GM21786 (cell line): ENCODE measurements at regions not wholly inside any gene's neighbourhood (a gene's known extent, or its start where the extent isn't known, plus 50 kb on each side); places are given as distances from the start of the nearest gene placed in this dataset.
"Not testable (repeated sequence)": the region's sequence is repeated elsewhere in the genome, so short reads cannot be mapped to it uniquely, and the experiment has no call there.

Experiments used
- ATAC-seq: cut with Tn5 transposase; IDR thresholded peaks from one replicate; pipeline ENCODE4 v1.9.1; 2021; ENCODE audit not compliant: unreplicated experiment

DNA sequence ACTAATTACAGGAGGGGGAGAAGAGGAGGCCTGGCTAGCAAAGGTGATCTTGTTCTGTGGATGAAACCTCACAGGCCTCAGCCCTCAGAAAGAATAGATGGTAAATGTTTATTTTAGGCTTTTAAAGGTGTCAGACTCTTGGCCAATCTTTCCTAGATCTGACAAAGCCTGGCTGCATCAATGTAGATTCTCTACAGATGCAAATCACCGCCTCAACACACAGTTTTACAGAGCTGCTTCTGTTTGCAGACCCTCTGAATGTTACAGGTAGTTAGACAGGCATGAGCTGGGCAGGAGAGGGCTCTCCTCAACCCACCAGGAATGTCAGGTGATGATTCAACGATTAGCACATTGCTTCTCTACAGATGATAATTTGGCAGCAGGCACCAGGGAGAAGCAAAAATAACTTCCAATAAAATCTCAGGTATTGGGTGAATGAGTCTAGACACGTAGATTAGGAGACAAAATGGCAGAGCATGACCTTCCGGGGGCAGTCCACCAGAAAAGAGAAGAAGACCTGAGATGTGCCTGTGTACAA lies 105.4 kb upstream of the VANGL1 start:
- ATAC-seq, result no peak

GRCh38 chr1:115534106-115534505 lies 107.7 kb upstream of the VANGL1 start:
- no peak for ATAC-seq

DNA sequence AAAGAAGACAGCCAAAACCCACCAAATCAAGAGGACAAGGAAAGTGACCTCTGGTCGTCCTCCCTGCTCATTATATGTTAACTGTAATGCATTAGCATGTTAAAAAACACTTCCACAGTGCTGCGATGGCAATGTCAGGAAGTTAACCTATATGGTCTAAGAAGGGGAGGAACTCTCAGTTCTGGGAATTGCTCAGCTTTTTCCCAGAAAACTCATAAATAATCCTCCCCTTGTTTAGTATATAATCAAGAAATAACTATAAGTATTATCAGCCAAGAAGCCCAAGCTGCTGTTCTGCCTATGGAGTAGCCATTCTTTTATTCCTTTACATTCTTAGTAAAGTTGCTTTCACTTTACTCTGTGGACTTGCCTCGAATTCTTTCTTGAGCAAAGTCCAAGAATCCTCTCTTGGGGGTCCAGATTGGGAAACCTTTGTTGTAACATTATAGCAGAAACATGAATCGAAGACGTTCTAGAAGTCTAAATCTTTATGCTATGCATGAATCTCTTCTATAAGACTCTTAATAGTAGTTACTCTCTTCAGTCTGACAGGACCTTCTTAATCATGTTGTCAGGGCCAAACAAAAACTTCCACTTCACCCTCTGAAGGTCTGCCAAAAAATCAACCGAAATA lies 110.0 kb upstream of the VANGL1 start:
- ATAC-seq, result no peak

- ATAC-seq, result no peak
These were observed 111.4 kb upstream of the VANGL1 start for GRCh38 chr1:115530407-115530806.

- ATAC-seq, result no peak
These were observed 112.4 kb upstream of the VANGL1 start for GRCh38 chr1:115529216-115529897.

- ATAC-seq, result not testable (repeated sequence)
These were observed 113.4 kb upstream of the VANGL1 start for GRCh38 chr1:115528336-115528735.

- ATAC-seq, result no peak
These were observed 114.0 kb upstream of the VANGL1 start for GRCh38 chr1:115527746-115528145.

DNA sequence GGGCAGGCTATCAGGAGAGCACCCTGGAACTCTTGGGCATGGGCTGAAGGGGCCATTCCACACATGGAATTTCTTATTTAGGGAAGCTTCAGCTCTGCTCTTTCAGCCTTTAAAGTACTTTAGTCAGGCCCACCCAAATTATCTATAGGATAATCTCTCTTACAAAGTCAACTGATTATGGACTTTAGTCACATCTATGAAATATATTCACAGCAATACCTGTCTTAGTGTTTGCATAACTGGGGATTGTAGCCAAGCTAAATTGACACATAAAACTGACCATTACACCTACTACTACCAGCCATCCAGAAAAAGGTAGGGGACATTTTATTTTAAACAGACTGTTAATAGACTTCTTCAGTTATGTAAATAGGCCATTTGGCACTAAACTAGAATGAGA lies 114.9 kb upstream of the VANGL1 start:
- no peak for ATAC-seq

- no peak for ATAC-seq
These were observed 117.5 kb upstream of the VANGL1 start for GRCh38 chr1:115524236-115524635.

- no peak for ATAC-seq
These were observed 119.4 kb upstream of the VANGL1 start for GRCh38 chr1:115522386-115522785.

DNA sequence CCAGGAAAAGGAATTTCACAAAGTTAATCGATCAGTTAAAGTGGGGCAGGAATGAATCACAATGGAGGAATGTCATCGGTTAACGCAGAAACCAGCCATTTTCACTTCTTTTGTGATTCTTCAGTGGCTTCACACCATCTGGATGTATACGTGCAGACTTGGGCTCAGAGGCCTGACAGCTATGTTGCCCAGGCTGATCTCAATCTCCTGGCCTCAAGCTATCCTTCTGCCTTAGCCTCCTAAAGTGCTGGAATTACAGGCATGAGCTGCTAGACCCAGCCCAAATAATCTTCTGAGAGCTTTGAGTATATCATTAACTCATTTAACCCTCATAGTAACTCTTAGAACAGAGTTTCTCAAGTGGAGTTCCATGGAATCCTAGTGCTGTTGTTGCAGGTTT lies 126.5 kb upstream of the VANGL1 start:
- no peak for ATAC-seq

GRCh38 chr1:115510226-115510625 lies 131.5 kb upstream of the VANGL1 start:
- ATAC-seq, result not testable (repeated sequence)

- no peak for ATAC-seq
These were observed 133.9 kb upstream of the VANGL1 start for GRCh38 chr1:115507901-115508300.

GRCh38 chr1:115506924-115507589 lies 134.7 kb upstream of the VANGL1 start:
- ATAC-seq, result no peak

DNA sequence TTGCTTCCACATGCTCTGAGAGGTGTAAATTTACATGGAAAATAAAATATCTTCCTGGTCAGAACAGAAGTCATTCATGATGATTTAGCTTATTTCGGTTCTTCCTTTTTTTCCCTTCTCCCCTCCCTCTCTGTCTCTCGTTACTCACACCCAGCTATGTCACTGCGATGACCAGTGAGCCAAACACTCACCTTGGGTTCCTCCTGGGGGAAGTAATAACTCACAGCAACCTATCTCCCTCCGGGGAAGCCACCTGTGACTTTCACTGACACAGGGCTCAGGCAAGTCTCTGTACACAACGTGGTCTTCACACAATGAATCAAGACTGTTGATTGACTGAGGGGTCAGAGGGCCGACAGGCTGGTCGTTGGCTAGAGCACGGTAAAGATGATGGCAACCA lies 135.3 kb upstream of the VANGL1 start:
- ATAC-seq, result no peak

GRCh38 chr1:115505148-115505571 lies 136.6 kb upstream of the VANGL1 start:
- no peak for ATAC-seq

DNA sequence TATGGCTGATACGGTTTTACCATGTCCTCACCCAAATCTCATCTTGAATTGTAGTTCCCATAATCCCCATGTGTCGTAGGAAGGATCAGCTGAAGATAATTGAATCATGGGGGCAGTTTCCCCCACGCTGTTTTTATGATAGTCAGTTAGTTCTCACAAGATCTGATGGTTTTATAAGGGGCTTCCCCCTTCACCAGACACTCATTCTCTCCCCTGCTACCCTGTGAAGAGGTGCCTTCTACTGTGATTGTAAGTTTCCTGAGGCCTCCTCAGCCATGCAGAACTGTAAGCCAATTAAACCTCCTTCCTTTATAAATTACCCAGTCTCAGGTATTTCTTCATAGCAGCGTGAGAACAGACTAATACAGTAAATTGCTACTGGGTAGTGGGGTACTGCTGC lies 139.6 kb upstream of the VANGL1 start:
- ATAC-seq, result not testable (repeated sequence)

GRCh38 chr1:115501476-115501875 lies 140.3 kb upstream of the VANGL1 start:
- no peak for ATAC-seq

- ATAC-seq, result no peak
These were observed 142.5 kb upstream of the VANGL1 start for GRCh38 chr1:115499253-115499652.

- no peak for ATAC-seq
These were observed 144.8 kb upstream of the VANGL1 start for GRCh38 chr1:115496904-115497527.

GRCh38 chr1:115495625-115496024 lies 146.1 kb upstream of the VANGL1 start:
- ATAC-seq, result no peak

DNA sequence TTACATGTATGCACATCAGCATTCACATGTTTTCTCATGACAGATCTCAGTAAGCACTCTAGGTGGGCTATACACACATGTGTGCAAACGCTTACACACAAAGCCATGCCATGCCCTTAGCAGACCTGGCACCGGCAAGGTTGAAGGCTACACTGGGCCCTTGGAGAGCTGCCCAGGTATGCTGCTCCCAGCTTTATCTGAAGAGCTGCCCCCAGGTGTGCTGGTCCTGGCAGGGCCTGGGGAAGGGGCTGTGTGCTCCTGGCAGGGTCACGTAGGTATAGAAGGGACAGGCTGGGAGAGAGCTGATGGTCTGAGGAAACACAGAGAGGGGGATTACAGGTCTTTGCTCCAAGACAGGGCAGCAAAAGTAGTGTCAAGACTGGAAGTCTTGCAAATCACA lies 146.7 kb upstream of the VANGL1 start:
- no peak for ATAC-seq
